DLD1 (cell line): ENCODE measurements at regions not wholly inside any gene's neighbourhood (a gene's known extent, or its start where the extent isn't known, plus 50 kb on each side); places are given as distances from the start of the nearest gene placed in this dataset.

Source experiments
- in situ Hi-C: cut with HindIII; loops from 2 replicates; pipeline ENCODE4 v1.10.0; 2017; ENCODE audit warnings: low sequenced_read_pairs

- in situ Hi-C loops: no loop called here
Measured at GRCh38 chr6:130755368-130756034, 71.7 kb upstream of the SMLR1 start.

DNA sequence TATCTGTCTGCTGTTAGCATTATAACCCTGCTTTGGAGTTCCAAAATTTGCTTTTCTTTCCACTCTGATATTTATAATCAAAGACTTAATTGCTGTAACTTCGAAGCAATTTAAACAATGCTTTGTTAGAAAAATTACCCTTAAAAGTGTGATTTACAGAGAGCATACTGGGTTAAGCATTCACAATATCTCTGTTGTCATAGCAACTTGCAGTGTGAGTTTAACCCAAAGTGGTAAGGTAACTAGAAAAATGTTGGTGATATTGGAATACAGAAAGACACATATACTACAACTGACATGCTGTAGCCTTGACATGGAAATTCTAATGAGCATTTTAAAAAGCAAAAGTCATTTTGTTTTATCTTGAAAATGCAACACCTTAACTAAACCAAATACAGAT, 70.4 kb upstream of the SMLR1 start:
- in situ Hi-C loops: no loop called here

- in situ Hi-C loops: no loop called here
Measured at GRCh38 chr6:130758813-130759212, 68.4 kb upstream of the SMLR1 start.

- in situ Hi-C loops: no loop called here
Measured at GRCh38 chr6:130760006-130760405, 67.2 kb upstream of the SMLR1 start.

GRCh38 chr6:130761286-130761685, 65.9 kb upstream of the SMLR1 start:
- in situ Hi-C loops: no loop called here

- in situ Hi-C loops: no loop called here
Measured at GRCh38 chr6:130765181-130765727, 62.0 kb upstream of the SMLR1 start.

- in situ Hi-C loops: no loop called here
Measured at GRCh38 chr6:130766239-130767144, 60.7 kb upstream of the SMLR1 start.

DNA sequence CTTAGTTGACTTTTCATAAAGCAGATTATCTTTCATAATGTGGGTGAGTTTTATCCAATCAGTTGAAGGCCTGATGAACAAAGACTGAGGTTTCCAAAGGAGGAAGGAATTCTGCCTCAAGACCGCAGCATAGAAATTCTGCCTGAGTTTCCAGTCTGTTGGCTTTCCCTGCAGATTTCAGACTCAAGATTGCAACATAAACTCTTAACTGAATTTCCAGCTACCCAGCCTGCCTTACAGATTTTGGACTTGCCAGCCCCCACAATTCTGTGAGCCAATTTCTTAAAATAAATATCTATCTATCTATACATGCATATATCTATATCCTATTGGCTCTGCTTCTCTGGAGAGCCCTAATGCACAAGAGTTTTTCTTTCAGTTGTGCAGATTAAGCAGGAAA, 57.3 kb upstream of the SMLR1 start:
- in situ Hi-C loops: no loop called here

DNA sequence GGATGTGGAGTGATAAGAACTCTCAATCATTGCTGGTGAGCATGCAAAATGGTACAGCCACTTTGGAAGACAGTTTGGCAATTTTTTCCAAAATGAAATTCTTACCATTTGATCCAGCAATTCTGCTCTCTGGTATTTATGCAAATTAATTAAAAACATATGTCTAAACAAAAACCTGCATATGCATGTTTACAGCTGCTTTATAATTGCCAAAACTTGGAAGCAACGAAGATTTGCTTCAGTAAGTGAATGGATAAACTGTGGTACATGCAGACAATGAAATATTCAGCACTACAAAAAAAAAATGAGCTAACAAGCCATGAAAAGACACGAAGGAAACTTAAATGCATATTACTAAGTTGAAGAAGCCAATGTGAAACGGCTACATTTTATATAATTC, 55.5 kb upstream of the SMLR1 start:
- in situ Hi-C loops: no loop called here

DNA sequence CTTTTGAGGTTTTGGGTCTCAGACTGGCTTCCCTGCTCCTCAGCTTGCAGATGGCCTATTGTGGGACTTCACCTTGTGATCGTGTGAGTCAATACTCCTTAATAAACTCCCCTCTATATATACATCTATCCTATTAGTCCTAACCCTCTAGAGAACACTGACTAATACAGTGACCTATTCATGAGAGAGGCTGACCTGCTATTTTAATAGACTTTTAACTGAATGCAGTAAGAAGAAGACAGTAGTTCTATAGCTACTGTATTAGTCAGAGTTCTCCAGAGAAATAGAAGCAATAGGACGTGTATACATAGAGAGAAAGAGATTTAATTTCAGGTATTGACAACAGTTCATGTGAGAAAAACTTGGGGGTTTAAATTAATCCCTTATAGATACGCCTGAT, 53.3 kb upstream of the SMLR1 start:
- in situ Hi-C loops: no loop called here

DNA sequence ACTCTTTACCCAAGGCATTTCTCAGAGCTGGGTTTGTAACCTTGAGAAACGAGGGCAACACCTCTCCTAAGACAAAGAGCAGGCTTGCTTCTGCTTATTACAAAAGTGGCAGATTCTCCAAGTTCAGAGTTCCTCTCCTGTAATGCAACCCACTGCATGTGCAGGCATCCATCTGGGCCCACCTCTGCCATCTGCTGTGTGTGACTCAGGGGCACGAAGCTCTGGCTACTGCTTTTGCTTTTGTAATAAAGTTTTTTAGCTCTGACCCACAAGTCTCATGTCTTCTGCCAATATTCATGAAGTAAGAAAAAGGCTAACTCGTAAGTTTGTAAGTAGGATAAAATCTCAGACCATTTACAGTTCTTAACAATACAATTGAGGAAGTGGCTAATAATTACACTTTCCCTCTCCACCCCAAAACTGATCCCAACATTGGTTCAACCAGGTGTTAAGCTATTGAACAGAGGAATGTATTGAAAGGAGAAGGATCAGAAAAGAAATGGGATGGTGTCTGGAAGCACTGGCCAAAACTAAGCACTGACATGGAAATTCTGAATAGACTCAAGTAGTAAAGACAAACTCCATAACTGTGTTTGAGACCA, 51.7 kb upstream of the SMLR1 start:
- in situ Hi-C loops: no loop called here

DNA sequence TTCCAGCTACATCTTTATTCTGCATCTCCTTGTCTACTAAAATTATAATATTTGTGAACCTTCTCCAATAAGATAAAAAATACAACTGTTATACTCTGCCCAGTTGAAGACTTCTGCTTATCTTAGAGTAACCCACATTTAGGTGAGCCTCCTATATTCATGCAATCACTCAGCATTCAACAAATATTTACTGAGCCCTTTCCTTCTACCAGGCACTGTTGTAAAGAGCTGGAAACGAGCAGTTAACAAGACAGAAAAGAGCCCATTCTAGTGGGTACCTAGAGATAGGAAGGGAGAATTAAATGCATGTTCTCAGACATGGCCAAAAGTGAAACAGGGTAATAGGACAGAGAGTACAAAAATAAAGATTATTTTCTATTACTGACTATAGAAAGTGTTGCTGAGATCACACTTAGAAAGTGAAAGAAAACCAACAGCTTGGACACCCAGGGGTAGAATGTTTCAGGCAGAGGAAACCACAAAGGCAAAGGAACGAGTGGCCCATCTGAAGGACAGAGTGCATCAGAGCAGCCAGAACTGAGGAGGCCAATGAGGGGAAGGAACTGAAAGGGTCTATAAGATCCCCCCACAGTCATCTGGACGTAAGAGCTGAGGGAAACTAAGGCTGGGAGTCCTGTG, 50.8 kb upstream of the SMLR1 start:
- in situ Hi-C loops: no loop called here
